Fibroblast of skin of right biceps (primary cell): ENCODE measurements at regions not wholly inside any gene's neighbourhood (a gene's known extent, or its start where the extent isn't known, plus 50 kb on each side); places are given as distances from the start of the nearest gene placed in this dataset.

ENCODE experiments used
- DNase-seq: peaks from one replicate; pipeline ENCODE4 v3.0.0-alpha.2; 2013

- DNase-seq: no peak
These were observed 108.8 kb upstream of the GPR149 start for GRCh38 chr3:154538566-154539360.

- no peak for DNase-seq
These were observed 106.8 kb upstream of the GPR149 start for GRCh38 chr3:154536751-154537150.

- DNase-seq: no peak
These were observed 92.1 kb upstream of the GPR149 start for GRCh38 chr3:154522036-154522602.

GRCh38 chr3:154517404-154517803 lies 87.4 kb upstream of the GPR149 start:
- no peak for DNase-seq

- DNase-seq: no peak
These were observed 85.9 kb upstream of the GPR149 start for GRCh38 chr3:154515921-154516320.

GRCh38 chr3:154510780-154511179 lies 80.8 kb upstream of the GPR149 start:
- DNase-seq: no peak

- DNase-seq: no peak
These were observed 77.7 kb upstream of the GPR149 start for GRCh38 chr3:154507727-154508126.

- no peak for DNase-seq
These were observed 67.0 kb upstream of the GPR149 start for GRCh38 chr3:154496978-154497377.

- no peak for DNase-seq
These were observed 66.5 kb upstream of the GPR149 start for GRCh38 chr3:154496540-154496939.

GRCh38 chr3:154486949-154487348 lies 57.0 kb upstream of the GPR149 start:
- no peak for DNase-seq

GRCh38 chr3:154482507-154482906 lies 52.5 kb upstream of the GPR149 start:
- DNase-seq: no peak

- DNase-seq: no peak
These were observed 50.0 kb upstream of the GPR149 start for GRCh38 chr3:154480033-154480432.
